Activated naive CD8-positive, alpha-beta T cell treated with anti-CD3 and anti-CD28 coated beads, Interleukin-2, amount 50 U/mL, for 16 hours (primary cell): ENCODE measurements at regions not wholly inside any gene's neighbourhood (a gene's known extent, or its start where the extent isn't known, plus 50 kb on each side); places are given as distances from the start of the nearest gene placed in this dataset.
"Not testable (repeated sequence)": the region's sequence is repeated elsewhere in the genome, so short reads cannot be mapped to it uniquely, and the experiment has no call there.

Experiments used
- DNase-seq: peaks from one replicate; pipeline ENCODE4 v3.0.0-alpha.2; 2020; ENCODE audit warnings: low read depth, low spot score

DNA sequence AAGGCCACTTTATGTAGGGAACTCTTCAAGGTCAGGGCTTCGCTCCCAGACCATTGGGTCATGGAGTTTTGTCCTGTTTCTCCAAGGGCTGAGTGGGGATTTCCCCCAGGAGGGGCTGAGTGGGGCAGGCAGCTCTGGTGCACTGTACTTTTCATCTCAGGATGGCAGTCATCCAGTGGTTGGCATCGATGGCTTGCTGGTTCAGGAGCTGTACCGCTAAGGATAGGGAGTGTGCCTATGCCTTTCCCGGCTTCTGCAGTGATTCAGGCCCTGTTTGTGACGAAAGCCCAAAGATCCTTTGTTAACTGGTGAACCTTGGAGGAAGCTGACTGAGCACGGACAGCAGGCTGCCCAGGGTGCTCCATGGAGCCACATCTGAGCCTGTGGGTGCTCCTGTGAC is 100.1 kb upstream of the GADD45A start:
- no peak for DNase-seq

DNA sequence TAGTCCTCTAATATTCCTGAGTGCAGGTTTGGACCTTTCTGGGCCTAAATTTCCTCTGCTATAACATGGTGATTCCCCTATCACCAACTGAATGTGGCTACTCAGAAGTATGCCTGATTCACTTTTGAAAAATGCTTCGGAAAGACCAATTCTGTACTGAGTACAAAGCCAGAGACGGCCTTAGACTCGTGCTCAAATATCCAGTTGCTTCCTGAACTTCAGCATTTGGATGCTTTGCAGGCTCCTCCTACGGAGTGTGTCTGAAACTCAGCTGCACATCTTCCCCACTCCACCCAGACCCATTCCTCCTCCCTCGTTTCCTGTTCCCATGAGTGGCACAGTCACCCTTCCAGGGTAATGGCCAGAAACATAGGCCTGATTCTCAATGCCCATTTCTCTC is 98.4 kb upstream of the GADD45A start:
- no peak for DNase-seq

DNA sequence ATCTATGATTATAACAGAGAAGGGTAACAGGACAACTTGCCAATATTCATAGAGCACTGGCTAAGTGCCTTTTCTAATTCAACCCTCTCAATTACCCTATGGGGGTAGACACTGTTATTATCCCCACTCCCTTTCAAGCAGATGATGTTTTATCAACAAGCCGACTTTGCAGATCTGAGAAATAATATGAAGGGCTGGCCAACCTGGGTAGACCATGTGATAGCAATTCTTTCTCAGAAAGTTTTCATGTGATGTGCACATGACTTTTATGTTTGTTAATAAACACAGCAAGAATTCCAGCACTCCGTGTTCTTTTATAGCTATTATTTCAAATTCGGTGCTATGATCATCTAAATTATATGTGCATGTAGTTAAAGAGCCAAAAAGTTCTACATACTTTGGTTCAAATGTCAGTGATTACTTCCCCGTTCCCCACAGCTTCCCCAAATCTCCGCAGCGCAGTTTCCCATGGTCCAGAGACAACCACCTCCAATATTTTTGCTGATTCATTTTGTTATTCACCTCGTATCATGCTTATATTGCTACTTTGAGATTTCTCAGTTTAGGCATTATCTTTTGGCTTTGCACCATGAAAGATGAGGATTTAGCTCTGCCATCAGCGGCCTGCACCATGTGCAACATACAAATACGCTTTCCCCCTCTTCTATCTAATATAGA is 96.7 kb upstream of the GADD45A start:
- no peak for DNase-seq

DNA sequence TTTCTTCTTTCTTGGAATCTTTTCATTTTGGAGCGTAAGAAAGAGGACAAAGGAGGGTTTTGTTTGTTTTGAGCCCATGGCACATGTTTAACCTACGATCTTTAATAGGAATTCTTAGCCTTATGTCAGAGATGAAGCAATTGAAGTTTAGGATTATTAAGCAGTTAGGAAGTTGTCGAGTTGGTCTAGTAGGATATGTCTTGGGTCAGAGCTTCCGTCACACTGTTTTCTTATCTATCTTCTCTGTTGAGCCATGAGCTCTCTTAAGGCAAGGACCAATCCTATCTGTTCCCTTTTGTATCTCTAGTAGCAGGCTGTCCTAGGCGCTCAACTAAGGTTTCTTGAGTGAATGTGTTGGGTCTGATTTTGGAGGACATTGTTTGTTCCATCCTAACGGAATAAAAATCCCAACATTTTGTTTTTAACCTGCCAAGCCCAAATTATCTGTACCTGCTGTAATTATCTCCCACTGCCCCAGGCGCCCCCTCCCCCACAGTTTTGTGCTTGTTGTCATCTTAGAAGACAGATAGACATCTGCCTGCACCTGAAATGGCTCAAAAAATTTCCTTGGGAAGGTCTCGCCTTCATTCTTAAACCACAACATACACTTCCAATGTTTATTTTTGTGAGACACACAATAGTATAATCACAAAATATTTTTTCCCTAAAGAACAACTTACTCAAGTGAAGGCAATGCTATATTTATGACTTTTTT is 95.3 kb upstream of the GADD45A start:
- DNase-seq = no peak

DNA sequence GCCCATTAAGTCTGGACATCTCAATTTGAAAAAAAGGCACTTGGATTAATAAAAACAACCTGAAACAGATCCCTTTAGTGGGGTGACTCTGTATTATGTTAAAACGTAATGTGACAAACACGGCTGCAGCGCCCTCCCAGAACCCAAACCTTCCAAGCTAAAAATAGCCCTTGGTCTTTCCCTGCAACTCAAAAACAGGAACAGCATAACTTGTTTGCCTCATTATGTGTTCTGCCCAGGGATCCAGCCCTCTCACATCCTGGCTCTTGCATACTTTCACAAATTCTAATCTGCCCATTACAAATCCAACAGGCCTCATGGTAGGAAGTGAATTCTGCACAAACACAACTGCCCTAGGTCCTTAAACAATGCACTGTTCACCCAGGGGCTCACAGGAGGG is 94.7 kb upstream of the GADD45A start:
- no peak for DNase-seq

DNA sequence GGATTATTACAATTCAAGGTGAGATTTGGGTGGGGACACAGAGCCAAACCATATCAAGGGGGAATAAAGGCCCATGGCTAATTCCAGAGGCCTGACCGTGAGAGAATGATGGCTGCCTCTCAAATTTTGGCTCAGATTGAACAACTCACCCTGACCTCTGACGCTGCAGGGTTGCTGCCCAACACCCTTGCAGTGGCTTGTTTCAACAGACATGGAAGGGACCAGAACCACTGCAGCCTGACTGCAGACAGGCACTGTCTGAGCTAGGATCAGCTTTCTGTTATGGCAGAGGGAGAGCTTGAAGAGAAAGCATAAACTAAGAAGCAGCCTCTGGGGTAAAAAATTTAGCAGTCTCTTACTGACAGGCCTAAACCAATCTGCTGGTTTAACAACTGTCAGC is 90.2 kb upstream of the GADD45A start:
- DNase-seq = no peak

DNA sequence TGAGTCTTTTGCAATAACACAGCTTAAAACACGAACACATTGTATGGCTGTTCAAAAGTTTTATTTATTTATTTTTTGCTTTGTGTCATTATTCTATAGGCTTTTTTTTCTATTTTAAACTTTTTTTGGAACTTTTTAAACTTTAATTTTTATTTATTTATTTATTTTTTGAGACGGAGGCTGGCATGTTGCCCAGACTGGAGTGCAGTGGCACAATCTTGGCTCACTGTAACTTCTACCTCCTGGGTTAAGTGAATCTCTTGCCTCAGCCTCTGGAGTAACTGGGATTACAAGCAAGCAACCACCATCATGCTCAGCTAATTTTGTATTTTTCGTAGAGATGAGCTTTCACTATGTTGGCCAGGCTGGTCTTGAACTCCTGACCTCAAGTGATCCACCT is 88.3 kb upstream of the GADD45A start:
- DNase-seq = no peak

DNA sequence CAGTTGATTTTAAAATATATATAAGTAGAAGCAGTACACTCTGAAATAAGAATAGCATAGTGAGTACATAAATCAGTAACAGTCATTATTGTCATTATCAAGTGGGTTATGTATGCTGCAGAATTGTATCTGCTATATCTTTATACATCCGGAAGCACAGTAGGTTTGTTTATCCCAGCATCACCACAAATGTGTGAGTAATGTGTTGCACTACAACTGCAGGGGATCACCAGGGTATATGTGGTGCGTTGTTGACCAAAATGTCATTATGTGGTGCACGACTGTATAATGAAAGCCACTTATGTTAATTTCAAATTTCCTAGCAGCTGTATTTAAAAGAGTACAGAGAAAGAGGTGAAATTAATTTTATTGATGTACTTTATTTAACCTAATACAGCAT is 87.7 kb upstream of the GADD45A start:
- DNase-seq = no peak

DNA sequence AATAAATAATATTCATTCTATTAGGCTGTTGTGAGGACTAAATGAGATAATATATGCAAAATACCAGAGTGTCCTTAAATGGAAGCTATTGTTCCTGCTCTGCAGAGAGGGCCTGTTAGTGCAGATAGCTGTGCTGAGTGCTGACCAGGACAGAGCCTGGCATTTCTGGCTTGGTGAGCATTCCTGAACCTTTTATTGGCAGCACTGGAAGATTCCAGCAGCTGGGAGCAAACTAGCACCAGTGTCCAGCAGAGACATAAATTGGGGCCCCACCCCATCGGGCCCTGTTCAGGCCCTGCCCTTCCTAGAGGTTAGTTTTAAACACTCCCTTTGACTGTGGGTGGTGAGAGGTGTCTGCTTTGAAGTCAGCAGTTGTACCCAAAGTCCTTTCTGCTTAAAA is 85.9 kb upstream of the GADD45A start:
- DNase-seq = no peak

DNA sequence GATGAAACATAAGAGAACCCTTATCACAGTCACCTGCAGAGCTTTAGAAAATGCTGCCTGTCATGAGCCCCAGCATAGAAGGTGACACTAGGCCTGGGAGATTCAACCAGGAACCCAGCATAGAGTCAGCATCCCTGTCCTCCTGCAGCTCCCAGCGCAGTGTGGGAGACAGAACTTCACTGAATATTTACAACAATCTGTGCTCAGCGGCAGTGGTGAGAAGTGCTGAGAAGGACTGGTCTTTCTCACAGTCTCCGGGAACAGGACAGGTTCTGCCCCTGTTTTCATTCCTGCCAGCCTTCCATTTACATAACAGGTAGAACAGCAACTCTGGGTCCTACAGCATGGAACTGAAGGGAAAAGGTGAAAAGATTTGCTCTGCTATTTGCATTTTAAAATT is 83.5 kb upstream of the GADD45A start:
- DNase-seq = no peak

DNA sequence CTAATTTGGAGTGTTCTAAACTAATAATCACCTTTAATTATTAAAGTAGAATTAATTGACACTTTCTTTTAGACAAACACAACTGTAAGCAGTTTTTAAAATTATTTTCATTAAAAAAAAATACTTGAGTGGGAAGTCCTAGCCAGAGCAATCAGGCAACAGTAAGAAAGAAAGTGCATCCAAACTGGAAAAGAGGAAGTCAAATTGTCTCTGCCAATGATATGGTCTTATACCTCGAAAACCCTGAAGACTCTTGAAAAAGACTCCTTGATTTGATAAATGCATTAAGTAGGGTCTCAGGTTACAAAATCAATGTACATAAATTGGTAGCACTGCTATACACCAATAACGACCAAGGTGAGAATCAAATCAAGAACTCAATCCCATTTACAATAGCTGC is 83.0 kb upstream of the GADD45A start:
- no peak for DNase-seq

DNA sequence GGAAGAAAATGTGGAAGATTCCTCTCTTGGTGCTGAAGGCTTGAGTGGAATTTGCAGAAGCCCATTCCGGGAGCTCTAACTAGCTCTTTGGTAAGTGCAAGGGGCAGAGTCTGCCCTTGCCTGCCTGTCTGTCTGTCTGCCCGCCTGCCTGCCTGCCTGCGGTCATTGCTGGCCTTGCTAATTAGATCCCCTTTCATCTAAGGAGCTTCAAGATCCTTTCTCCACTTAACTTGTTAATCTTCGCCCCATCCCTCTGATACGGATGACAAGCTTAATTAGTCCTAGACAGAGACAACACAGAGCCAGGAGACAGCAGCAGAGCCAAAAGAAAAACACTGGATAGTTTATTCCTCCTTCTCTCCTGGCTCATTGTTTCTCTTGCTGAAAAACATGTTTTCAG is 80.2 kb upstream of the GADD45A start:
- no peak for DNase-seq

DNA sequence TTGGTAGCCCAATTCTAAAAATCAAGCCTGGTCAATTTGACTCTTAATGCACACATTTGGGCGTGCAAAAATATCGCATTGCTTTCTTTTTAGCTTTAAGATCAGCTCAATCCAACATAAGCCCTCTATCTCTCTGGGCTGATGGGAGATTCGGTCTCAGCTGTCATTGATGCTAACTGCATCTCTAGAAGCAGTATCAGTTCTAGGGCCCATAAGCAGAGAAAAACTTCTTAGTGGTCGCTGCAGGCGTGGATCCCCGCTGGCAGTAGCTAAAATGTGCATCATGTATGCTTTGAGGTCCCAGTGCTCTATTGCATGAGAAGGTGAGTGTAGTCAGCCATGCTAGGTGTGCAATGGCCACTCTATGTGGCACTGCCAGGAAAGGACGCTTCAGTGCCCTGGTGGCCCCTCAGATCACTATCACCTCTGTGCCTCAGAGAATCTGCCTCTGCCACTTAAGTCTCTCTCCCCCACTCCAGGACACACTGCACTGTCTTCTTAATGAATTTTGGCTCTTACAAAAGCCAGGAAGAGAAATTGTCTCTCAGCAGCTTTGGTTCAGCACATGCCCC is 79.7 kb upstream of the GADD45A start:
- no peak for DNase-seq

DNA sequence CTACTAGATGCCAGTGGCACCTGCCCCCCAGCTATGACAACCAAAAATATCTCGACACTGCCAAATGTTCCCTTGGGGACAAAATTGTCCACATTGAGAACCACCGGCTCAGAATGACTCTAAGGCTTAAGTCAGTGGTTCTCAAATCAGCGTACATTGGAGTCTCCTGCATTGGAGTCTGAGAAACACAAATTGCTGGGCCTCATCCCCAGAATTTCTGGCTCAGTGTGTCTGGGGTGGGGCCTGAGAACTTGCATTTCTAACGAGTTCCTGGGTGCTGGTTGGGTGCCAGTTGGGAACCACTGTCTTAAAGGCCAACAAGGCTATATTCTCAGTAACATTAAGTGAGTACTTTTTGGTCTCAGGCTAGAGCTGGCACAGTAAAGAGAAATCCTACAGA is 77.7 kb upstream of the GADD45A start:
- no peak for DNase-seq

DNA sequence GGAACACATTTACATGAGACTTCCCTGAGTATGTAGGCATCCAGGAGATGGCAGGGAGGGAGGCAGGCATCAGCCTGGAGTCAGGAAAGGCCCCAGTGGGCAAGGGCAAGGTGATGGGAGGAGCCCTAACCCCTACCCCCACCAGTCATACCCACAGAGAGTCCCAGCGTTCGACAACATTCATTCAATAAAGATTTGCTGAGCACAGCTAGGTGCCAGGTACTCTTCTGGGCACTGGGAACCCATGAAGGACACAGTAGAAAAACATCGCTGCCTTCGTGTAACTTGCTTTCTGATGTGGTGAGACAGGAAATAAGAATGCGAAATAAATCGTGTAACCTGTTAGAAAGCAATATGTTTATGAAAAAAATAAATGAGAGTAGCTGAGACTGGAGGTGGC is 77.3 kb upstream of the GADD45A start:
- no peak for DNase-seq

DNA sequence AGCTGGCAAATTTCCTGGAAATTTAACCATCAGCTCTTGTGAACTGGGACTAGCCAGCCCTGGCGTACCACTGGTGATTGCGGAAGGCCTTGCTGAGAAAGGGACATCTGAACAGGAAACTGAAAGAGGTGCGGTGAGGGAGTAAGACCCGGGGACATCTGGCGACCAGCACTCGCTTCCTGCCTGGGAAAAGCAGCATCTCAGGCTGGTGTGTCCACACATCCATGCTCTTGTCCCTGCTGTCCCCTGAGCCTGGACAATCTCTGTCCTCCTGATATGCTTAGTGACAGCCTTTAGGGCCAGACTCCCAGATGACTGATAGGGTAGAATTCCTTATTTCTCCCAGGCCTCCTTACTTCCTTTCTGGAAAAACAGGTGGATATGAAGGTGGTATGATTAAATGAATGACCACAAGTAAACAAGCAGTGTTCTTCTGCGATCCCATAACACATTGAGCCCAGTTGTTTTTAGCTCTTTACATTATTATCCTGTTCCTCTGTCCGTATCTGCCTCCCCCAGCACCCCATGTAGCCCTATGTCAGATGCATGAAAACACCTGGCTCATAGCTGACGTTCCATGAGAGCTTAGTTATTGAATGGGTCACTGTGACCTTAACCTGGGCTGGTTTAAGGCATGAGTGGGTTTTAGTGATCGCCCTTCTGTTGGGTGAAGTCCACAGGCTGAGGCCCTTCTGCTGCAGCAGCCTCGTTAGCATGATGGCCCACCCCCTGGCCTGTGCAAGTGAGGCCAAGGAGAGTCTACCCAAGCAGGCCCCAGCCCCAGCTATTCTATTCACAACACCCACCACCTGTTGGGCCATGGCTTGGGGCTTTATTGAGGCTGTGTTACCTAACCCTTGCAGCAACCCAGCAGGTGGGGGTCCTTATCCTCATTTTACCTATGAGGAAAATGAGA is 76.1 kb upstream of the GADD45A start:
- no peak for DNase-seq

DNA sequence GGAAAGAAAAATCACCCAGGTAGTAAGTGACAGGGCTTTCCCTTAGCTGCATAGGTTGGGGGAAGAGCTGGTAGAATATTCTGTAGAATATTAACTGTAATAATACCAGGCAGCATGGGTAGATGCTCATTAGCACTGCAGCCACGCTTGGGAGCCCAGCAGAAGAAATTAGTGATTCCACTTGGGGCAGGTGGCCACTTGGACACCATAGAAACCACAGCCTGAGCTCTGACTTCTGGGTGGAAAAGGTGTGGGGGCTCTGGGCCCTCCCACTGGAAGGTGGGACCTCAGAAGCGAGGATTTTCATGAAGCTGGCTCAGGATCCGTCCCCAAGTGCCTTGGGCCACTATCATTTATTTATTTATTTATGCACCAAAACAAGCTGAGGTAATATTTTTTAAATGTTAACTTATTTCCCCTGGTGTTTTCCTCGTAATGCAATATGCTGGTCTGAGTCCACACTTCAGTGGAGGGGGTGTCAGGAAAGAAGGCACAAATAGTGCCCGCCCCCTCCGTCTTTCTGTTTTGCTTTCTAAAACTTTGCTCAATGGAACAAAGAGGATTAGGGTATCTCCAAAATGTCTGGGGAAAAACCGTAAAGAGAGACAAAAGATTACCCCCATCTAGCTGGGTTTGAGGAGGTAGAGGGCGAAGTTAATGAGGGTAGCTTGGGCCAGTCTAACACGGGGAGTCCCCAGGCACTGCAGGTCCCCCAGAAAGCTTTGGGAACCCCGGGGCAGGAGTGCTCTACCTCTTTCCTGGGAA is 75.2 kb upstream of the GADD45A start:
- no peak for DNase-seq

DNA sequence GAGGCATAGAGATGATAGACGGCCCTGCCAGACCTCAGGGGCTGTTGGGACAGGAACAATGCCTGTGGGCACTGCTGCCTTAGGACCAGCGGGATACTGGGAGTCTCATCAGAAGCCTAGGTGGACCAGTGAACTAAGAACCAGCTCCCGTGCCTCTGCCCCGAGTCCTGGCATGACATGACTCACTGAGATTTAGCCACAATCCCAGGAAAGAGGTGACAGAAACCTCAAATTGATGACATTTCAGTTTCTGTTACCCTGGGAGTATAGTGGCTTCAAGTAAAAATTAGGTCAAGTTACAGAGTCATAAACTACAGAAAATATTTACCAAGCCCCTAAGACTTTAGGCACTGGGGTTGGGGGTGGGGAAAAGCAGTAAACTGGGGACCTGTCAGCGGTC is 74.6 kb upstream of the GADD45A start:
- DNase-seq = no peak

DNA sequence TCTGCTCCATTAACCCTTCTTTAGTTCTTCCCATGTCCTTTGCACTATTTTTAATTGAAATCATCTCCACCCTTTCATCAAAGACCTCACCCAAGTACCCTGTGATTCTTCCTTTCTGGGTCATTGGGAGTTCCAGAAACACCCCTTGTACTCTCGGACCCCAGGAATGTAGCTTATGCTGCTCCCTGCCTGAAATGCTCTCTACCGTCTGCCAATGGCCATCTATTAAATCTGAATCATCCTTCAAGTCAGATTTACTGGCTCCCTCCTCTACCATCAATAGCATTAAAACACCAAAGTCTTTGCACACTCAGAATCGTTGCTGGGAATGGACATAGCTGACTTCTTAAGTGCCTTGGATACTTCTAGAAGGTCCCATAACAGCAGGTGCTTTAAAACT is 73.2 kb upstream of the GADD45A start:
- DNase-seq = no peak

DNA sequence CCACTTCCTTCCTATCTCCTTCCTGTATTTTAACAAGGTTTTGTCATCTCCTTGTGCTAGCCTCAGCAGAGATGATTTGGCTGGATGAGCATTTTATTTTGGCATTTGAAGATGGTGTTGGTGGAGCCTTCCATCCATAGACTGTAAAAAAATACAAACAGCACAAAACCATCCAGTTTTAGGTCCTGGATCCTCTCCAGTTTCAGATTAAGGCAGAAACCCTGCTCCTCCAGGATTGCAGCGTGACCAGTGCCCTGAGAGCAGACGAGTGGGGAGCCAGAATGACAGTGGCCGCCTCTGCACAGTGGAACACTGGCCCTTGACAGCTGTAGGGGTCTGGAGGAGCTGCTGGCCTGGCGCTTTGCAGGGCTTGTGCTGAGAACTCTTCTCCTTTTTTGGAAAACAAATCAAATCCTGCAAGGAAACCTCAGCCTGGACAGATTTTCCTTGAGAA is 72.2 kb upstream of the GADD45A start:
- no peak for DNase-seq

DNA sequence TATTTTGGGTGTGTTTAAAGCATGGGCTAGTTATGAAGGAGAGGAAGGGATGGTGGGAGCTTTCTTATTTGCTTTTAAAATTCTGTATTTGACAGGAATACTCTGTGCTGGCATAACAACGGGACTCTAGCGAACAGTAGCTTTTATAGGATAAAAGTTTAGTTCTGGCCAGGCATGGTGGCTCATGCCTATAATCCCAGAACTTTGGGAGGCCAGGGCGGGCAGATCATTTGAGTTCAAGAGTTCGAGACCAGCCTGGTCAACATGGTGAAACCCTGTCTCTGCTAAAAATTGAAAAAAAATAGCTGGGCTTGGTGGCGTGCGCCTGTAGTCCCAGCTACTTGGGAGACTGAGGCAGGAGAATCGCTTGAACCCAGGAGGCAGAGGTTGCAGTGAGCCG is 71.5 kb upstream of the GADD45A start:
- DNase-seq = not testable (repeated sequence)
